ENCODE measurements at regions not wholly inside any gene's neighbourhood (a gene's known extent, or its start where the extent isn't known, plus 50 kb on each side); places are given as distances from the start of the nearest gene placed in this dataset.

DNA sequence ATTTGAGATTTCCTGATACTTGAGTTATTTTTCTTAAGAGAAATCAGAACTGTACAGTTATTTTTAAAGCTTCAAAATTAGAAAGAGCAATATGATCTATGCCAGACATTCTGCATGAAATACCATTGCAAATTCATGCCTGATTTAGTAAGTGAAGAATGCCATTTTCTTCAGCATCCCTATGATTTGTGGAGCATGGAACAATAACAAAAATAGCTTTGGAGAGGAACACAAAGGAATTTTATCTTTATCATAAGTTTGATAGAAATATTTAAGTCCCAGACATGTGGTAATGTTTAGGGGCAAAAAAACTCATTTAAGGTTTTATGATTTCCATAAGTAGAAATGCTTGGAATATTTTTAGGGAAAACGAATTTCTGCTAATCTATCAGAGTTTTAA, 1863.4 kb downstream of the EFNA5 start:
- in situ Hi-C loops (cut with MboI; ENCODE audit: low sequenced_read_pairs) (no loop called here), intact Hi-C loops (cut with micrococcal nuclease) (no loop called here), dilution Hi-C loops (cut with HindIII; ENCODE audit: low sequenced_read_pairs, unreplicated experiment) (no loop called here)
- WGBS, 2 experiments (ENCODE audit: extremely low coverage in 2 of 2, insufficient read length in 1 of 2) = no CpG with 5 or more reads among the region's 1 CpG
- no peak overlapping the region for H3K4ac ChIP-seq (ENCODE audit: low read depth, low read length)
- H3K9me1 ChIP-seq (ENCODE audit: insufficient read depth, low read length) = no peaks in the 10 kb centered on the region
- H3K14ac ChIP-seq (replicated peaks; ENCODE audit: low read depth, low read length) = no peak overlapping the region
- DNase-seq (no peak), ATAC-seq (ENCODE audit: low read depth) (no peak)
- no peaks in the 10 kb centered on the region for H3K4me1 ChIP-seq (ENCODE audit: control insufficient read depth, insufficient read depth, low read length)
- H2AFZ ChIP-seq (replicated peaks; ENCODE audit: low read length, poor library complexity) = no peak overlapping the region
- no peak overlapping the region for H4K8ac ChIP-seq (ENCODE audit: low read depth in 2 of 2, low read length in 2 of 2)
- no peak overlapping the region for H3K27ac ChIP-seq (ENCODE audit: insufficient read depth, low read length)
- H3K4me3 ChIP-seq (ENCODE audit: insufficient read depth, low read depth, low read length) = no peak overlapping the region
- H3K18ac ChIP-seq (ENCODE audit: low read depth, low read length) = no peak overlapping the region
- ChIA-PET POLR2A (ENCODE audit: unreplicated experiment) (no interaction called here), CTCF (no interaction called here)
- H3K9ac ChIP-seq (ENCODE audit: low read depth, low read length) = no peak overlapping the region
- no peak overlapping the region for H3K56ac ChIP-seq (ENCODE audit: extremely low read depth, insufficient read depth, low read length)
- TF ChIP-seq CHD1 (IDR thresholded peaks at IDR 0.05; ENCODE audit: low read depth, low read length) = no peak
- no peak for TF ChIP-seq ELK1 (IDR thresholded peaks at IDR 0.05; ENCODE audit: borderline replicate concordance, low read depth, low read length)
- no peak for TF ChIP-seq CTCF (conservative IDR thresholded peaks at IDR 0.05; ENCODE audit: low read depth, low read length)
- TF ChIP-seq FOS (IDR thresholded peaks at IDR 0.05; ENCODE audit: low read depth, low read length) = no peak
- no peak for TF ChIP-seq RAD21 (IDR thresholded peaks at IDR 0.05; ENCODE audit: low read length)
- no peak for TF ChIP-seq RFX5 (IDR thresholded peaks at IDR 0.05; ENCODE audit: low read depth, low read length)
- TF ChIP-seq POLR2A (IDR thresholded peaks at IDR 0.05; ENCODE audit: low read depth, low read length) = no peak
- no peak for TF ChIP-seq RCOR1 (IDR thresholded peaks at IDR 0.05; ENCODE audit: insufficient replicate concordance, low read length)
- TF ChIP-seq SMC3 (IDR thresholded peaks at IDR 0.05; ENCODE audit: low read depth, low read length) = no peak
- no peak for TF ChIP-seq MAFK (IDR thresholded peaks at IDR 0.05; ENCODE audit: low read depth, low read length)
- TF ChIP-seq CEBPB (IDR thresholded peaks at IDR 0.05; ENCODE audit: low read depth, low read length) = no peak
- TF ChIP-seq MAZ (IDR thresholded peaks at IDR 0.05; ENCODE audit: borderline replicate concordance, low read depth, low read length) = no peak
- no peak for TF ChIP-seq NFE2L2 (IDR thresholded peaks at IDR 0.05; ENCODE audit: low read depth, low read length)
- no peak for TF ChIP-seq USF2 (IDR thresholded peaks at IDR 0.05; ENCODE audit: low read depth, low read length)
- no peak for TF ChIP-seq MXI1 (IDR thresholded peaks at IDR 0.05; ENCODE audit: borderline replicate concordance, low read depth, low read length)
- TF ChIP-seq BHLHE40 (IDR thresholded peaks at IDR 0.05; ENCODE audit: low read depth, low read length) = no peak
- no peak overlapping the region for H2AK9ac ChIP-seq (replicated peaks; ENCODE audit: low read depth, low read length, poor library complexity)
- no peak overlapping the region for H2BK20ac ChIP-seq (ENCODE audit: low read depth, low read length)
- no peak overlapping the region for H3K23ac ChIP-seq (ENCODE audit: low read depth, low read length)
- H3K9me3 ChIP-seq (ENCODE audit: control insufficient read depth, insufficient read depth, low read length) = 0 out of 2 replicates have a peak, but pooled peaks cover 2% of the 10 kb centered on the region
- no peak overlapping the region for H2BK120ac ChIP-seq (ENCODE audit: low read depth, low read length)
- H3K4me2 ChIP-seq (ENCODE audit: low read depth, low read length) = no peak overlapping the region
- H4K91ac ChIP-seq (ENCODE audit: insufficient read depth, low read depth, low read length) = no peak overlapping the region
- no TSS peak for BruUV-seq (replicated peaks)
- no peaks in the 10 kb centered on the region for H3K79me1 ChIP-seq (ENCODE audit: low read depth in 1 of 2, low read length in 2 of 2)
- no peaks in the 10 kb centered on the region for H4K20me1 ChIP-seq (ENCODE audit: insufficient read depth, low read length)
- no peaks in the 10 kb centered on the region for H3K36me3 ChIP-seq (ENCODE audit: control insufficient read depth, insufficient read depth, low read length)
- H3K27me3 ChIP-seq (ENCODE audit: control insufficient read depth, insufficient read depth, low read length) = no peaks in the 10 kb centered on the region
- no peak overlapping the region for H2BK5ac ChIP-seq (ENCODE audit: low read depth, low read length, poor library complexity, severe bottlenecking)
- no peak overlapping the region for H2AK5ac ChIP-seq (ENCODE audit: low read depth, low read length)
- H2BK15ac ChIP-seq (ENCODE audit: low read depth, low read length) = no peak overlapping the region
- no peak overlapping the region for H4K5ac ChIP-seq (ENCODE audit: low read depth, low read length)

Data from IMR-90 (cell line).